ENCODE measurements at regions not wholly inside any gene's neighbourhood (a gene's known extent, or its start where the extent isn't known, plus 50 kb on each side); places are given as distances from the start of the nearest gene placed in this dataset.

GRCh38 chr9:1248743-1249142, 198.6 kb downstream of the DMRT2 start:
- Mint-ChIP-seq H3K4me1 (peaks cover 4% of the 10 kb centered on the region), H3K4me3 (no peak overlapping the region), H3K36me3 (no peaks in the 10 kb centered on the region), H3K27ac (no peak overlapping the region), H3K9me3 (no peaks in the 10 kb centered on the region), H3K27me3 (ENCODE audit: low read depth) (peaks cover 3% of the 10 kb centered on the region)
- no peak for DNase-seq (ENCODE audit: low spot score in 2 of 2, unreplicated experiment in 2 of 2)
- TF ChIP-seq, protein P1, sequence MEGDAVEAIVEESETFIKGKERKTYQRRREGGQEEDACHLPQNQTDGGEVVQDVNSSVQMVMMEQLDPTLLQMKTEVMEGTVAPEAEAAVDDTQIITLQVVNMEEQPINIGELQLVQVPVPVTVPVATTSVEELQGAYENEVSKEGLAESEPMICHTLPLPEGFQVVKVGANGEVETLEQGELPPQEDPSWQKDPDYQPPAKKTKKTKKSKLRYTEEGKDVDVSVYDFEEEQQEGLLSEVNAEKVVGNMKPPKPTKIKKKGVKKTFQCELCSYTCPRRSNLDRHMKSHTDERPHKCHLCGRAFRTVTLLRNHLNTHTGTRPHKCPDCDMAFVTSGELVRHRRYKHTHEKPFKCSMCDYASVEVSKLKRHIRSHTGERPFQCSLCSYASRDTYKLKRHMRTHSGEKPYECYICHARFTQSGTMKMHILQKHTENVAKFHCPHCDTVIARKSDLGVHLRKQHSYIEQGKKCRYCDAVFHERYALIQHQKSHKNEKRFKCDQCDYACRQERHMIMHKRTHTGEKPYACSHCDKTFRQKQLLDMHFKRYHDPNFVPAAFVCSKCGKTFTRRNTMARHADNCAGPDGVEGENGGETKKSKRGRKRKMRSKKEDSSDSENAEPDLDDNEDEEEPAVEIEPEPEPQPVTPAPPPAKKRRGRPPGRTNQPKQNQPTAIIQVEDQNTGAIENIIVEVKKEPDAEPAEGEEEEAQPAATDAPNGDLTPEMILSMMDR (IDR thresholded peaks at IDR 0.05; ENCODE audit: unreplicated experiment), result no peak

- no peak overlapping the region for H3K27ac Mint-ChIP-seq
- no peak for DNase-seq (ENCODE audit: low spot score in 2 of 2, unreplicated experiment in 2 of 2)
- H3K9me3 Mint-ChIP-seq, result no peaks in the 10 kb centered on the region
- H3K4me1 Mint-ChIP-seq, result peaks cover 4% of the 10 kb centered on the region
- H3K4me3 Mint-ChIP-seq, result no peak overlapping the region
- TF ChIP-seq, protein P1 (IDR thresholded peaks at IDR 0.05; ENCODE audit: unreplicated experiment), result no peak
- no peaks in the 10 kb centered on the region for H3K36me3 Mint-ChIP-seq
- peaks cover 14% of the 10 kb centered on the region for H3K27me3 Mint-ChIP-seq (ENCODE audit: low read depth)
These were observed 203.2 kb downstream of the DMRT2 start for GRCh38 chr9:1253064-1253979.

DNA sequence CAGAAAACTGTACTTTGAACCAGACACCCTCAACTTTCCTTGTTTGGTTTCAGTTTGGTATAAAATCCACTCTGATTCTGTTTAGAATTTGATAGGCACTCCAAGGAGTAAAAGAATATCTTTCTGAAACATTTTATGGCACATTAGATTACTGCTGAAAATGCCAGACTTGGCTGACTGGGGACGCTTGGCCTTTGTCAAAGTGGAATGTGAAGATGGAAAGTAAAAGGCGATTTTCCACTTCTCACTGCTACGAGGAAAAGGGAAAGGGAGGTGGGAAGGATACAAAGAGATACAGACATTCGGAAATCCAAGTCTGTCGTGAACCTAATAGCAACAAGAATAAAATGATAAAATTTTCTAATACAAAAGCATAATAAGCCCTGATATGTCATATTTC, 203.9 kb downstream of the DMRT2 start:
- Mint-ChIP-seq H3K36me3 (no peaks in the 10 kb centered on the region), H3K4me3 (no peak overlapping the region), H3K27me3 (ENCODE audit: low read depth) (peaks cover 14% of the 10 kb centered on the region), H3K27ac (no peak overlapping the region), H3K4me1 (peaks cover 4% of the 10 kb centered on the region), H3K9me3 (no peaks in the 10 kb centered on the region)
- TF ChIP-seq, protein P1 (IDR thresholded peaks at IDR 0.05; ENCODE audit: unreplicated experiment), result no peak
- no peak for DNase-seq (ENCODE audit: low spot score in 2 of 2, unreplicated experiment in 2 of 2)

GRCh38 chr9:1256178-1256577, 206.0 kb downstream of the DMRT2 start:
- Mint-ChIP-seq H3K9me3 (no peaks in the 10 kb centered on the region), H3K27ac (no peak overlapping the region), H3K27me3 (ENCODE audit: low read depth) (peaks cover 14% of the 10 kb centered on the region), H3K36me3 (no peaks in the 10 kb centered on the region), H3K4me3 (no peak overlapping the region), H3K4me1 (peaks cover 4% of the 10 kb centered on the region)
- TF ChIP-seq, protein P1 (IDR thresholded peaks at IDR 0.05; ENCODE audit: unreplicated experiment), result no peak
- no peak for DNase-seq (ENCODE audit: low spot score in 2 of 2, unreplicated experiment in 2 of 2)

DNA sequence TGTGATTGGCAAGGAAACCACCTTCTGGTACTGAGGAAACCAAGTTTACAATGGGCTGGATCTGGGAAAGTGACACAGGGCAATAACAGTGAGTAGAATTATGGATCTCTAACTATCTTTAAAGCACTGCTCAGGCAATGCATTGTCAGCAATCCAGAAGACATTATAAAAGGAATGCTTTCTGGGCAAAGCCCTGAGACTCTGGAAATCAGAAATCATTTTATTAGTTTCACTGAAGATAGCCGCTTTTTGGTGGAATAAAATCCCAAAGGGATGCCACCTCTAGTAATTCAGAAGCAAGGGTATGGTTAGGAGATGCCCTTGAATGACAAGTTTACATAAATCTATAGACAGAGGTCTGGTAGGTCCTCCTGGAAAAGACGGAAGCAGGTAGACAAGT, 211.1 kb downstream of the DMRT2 start:
- peaks cover 2% of the 10 kb centered on the region for H3K4me1 Mint-ChIP-seq
- no peak for DNase-seq (ENCODE audit: low spot score in 2 of 2, unreplicated experiment in 2 of 2)
- H3K27ac Mint-ChIP-seq, result no peak overlapping the region
- H3K9me3 Mint-ChIP-seq, result no peaks in the 10 kb centered on the region
- no peaks in the 10 kb centered on the region for H3K36me3 Mint-ChIP-seq
- TF ChIP-seq, protein P1 (IDR thresholded peaks at IDR 0.05; ENCODE audit: unreplicated experiment), result no peak
- H3K27me3 Mint-ChIP-seq (ENCODE audit: low read depth), result peaks cover 7% of the 10 kb centered on the region
- H3K4me3 Mint-ChIP-seq, result no peak overlapping the region

All from mesothelial cell of epicardium (in vitro differentiated cells).